GM23248 (cell line): ENCODE measurements at regions not wholly inside any gene's neighbourhood (a gene's known extent, or its start where the extent isn't known, plus 50 kb on each side); places are given as distances from the start of the nearest gene placed in this dataset.

Experiments used
- DNase-seq: peaks from one replicate; pipeline ENCODE4 v3.0.0-alpha.2; 2015
- H2AFZ ChIP-seq: fragments of 200-600 bp; sonication (generic); 2 replicates; pipeline ENCODE4 v1.6.1; 2016; ENCODE audit warnings: antibody characterized with exemption
- H3F3A ChIP-seq: fragments of 200-600 bp; sonication (generic); 2 replicates; pipeline ENCODE4 v1.6.1; 2016; ENCODE audit warnings: mild to moderate bottlenecking, antibody characterized with exemption, mixed run types; ENCODE audit not compliant: insufficient read depth
- H3K27ac ChIP-seq: fragments of 200-600 bp; sonication (generic); 2 replicates; pipeline ENCODE4 v1.5.1; 2016; ENCODE audit warnings: mild to moderate bottlenecking
- H3K27me3 ChIP-seq: fragments of 200-600 bp; sonication (generic); replicated peaks from 2 replicates; pipeline ENCODE4 v1.6.1; 2016; ENCODE audit warnings: mild to moderate bottlenecking; ENCODE audit not compliant: insufficient read depth
- H3K36me3 ChIP-seq: fragments of 200-600 bp; sonication (generic); 2 replicates; pipeline ENCODE4 v1.6.1; 2016; ENCODE audit warnings: low read depth, mild to moderate bottlenecking
- H3K4me1 ChIP-seq: fragments of 200-600 bp; sonication (generic); 2 replicates; pipeline ENCODE4 v1.6.1; 2016; ENCODE audit warnings: mild to moderate bottlenecking; ENCODE audit not compliant: insufficient read depth
- H3K4me2 ChIP-seq: fragments of 200-600 bp; sonication (generic); one replicate; pipeline ENCODE4 v1.6.1; 2016; ENCODE audit warnings: mild to moderate bottlenecking; ENCODE audit not compliant: unreplicated experiment
- H3K4me3 ChIP-seq: fragments of 200-600 bp; sonication (generic); 2 replicates; pipeline ENCODE4 v1.5.1; 2016; ENCODE audit warnings: mild to moderate bottlenecking
- H3K79me2 ChIP-seq: fragments of 200-600 bp; sonication (generic); 2 replicates; pipeline ENCODE4 v1.6.1; 2016; ENCODE audit warnings: mild to moderate bottlenecking; ENCODE audit not compliant: insufficient read depth
- H3K9ac ChIP-seq: fragments of 200-600 bp; sonication (generic); 2 replicates; pipeline ENCODE4 v1.6.1; 2016; ENCODE audit warnings: mild to moderate bottlenecking
- H3K9me2 ChIP-seq: fragments of 200-600 bp; sonication (generic); 2 replicates; pipeline ENCODE4 v1.6.1; 2016; ENCODE audit warnings: mixed run types, mild to moderate bottlenecking, moderate library complexity; ENCODE audit not compliant: insufficient read depth
- H3K9me3 ChIP-seq: fragments of 200-600 bp; sonication (generic); one replicate; pipeline ENCODE4 v1.6.1; 2017; ENCODE audit warnings: low read depth
- H4K20me1 ChIP-seq: fragments of 200-600 bp; sonication (generic); 2 replicates; pipeline ENCODE4 v1.6.0; 2016; ENCODE audit not compliant: insufficient read depth
- EZH2 ChIP-seq: fragments of 200-600 bp; sonication (generic); IDR thresholded peaks from 2 replicates; pipeline ENCODE4 v1.6.1; 2018; ENCODE audit warnings: antibody characterized with exemption, mild to moderate bottlenecking; ENCODE audit not compliant: insufficient read depth, poor library complexity, severe bottlenecking
- EZH2phosphoT487 ChIP-seq: fragments of 200-600 bp; sonication (generic); IDR thresholded peaks from 2 replicates; pipeline ENCODE4 v1.6.1; 2018; ENCODE audit warnings: antibody characterized with exemption, moderate library complexity, mild to moderate bottlenecking, low read depth; ENCODE audit not compliant: insufficient read depth
- WGBS, 2 experiments: methylation state at CpG; one replicate each; pipeline ENCODE4 v1.1.6; 2015 to 2017; ENCODE audit warnings: low lambda C conversion rate in 2 of 2, low coverage in 1 of 2; ENCODE audit errors: missing lambda C conversion rate in 2 of 2; 5-methylcytosine and 5-hydroxymethylcytosine counted together
- in situ Hi-C: fragments of 300-500 bp; cut with MboI; formaldehyde crosslinking; loops from 2 replicates; pipeline ENCODE4 v1.15.0; 2020

DNA sequence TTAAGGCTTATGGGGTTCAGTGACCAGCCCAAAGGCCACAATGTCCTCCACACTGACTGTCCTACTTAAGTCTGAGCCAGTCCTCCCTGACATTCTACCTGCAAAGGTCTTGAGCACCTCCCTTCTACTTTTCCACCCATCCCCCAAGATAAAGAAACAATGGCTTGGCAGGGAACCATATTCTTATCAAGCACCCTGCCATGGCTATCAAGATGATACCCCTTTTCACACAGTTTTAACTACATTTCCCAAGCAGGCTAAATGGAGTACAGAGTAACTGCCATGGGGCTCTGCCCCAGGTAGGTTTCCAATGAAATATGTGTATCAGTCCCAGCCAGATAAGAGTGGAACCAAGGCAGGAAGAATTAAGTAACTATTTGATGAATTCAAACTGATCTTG, 85.9 kb upstream of the MOCS1 start:
- H4K20me1 ChIP-seq: no peaks in the 10 kb centered on the region
- no peak for DNase-seq
- in situ Hi-C loops: no loop called here

DNA sequence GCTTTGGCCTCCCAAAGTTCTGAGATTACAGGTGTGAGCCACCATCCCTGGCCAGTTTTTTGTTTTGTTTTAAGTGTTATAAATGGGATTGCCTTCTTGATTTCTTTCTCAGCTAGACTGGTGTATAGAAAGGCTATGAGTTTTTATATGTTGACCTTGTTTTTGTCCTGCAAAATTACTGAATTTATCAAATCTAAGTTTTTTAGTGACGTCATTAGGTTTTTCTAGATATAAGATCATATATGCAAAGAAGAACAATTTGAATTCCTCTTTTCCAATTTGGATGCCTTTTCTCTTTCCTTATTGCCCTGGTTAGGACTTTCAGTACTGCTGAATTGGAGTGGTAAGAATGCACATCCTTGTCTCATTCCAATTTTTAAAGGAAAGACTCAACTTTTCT, 81.3 kb upstream of the MOCS1 start:
- TF ChIP-seq EZH2: no peak
- TF ChIP-seq EZH2phosphoT487: no peak
- Histone ChIP-seq H3K9ac (no peak overlapping the region), H4K20me1 (no peaks in the 10 kb centered on the region), H3K4me3 (no peak overlapping the region), H3K9me2 (no peaks in the 10 kb centered on the region), H3K4me1 (no peaks in the 10 kb centered on the region), H3K79me2 (no peaks in the 10 kb centered on the region), H3K9me3 (no peaks in the 10 kb centered on the region), H3K27me3 (no peaks in the 10 kb centered on the region), H3K4me2 (no peak overlapping the region), H3K27ac (no peak overlapping the region), H3F3A (no peaks in the 10 kb centered on the region), H3K36me3 (no peaks in the 10 kb centered on the region), H2AFZ (no peak overlapping the region)
- no peak for DNase-seq
- in situ Hi-C loops: no loop called here
- 65 to 66% methylated on average over 1 of the region's 1 CpG for WGBS, 2 experiments

More for the DNA sequence above, 85.9 kb upstream of the MOCS1 start:
- Histone ChIP-seq H3K9me3 (no peaks in the 10 kb centered on the region), H3K27ac (no peak overlapping the region), H3K9me2 (no peaks in the 10 kb centered on the region), H3K4me3 (no peak overlapping the region), H3K79me2 (no peaks in the 10 kb centered on the region), H3K36me3 (no peaks in the 10 kb centered on the region), H3K4me1 (no peaks in the 10 kb centered on the region), H3F3A (no peaks in the 10 kb centered on the region), H3K4me2 (no peak overlapping the region), H3K9ac (no peak overlapping the region), H3K27me3 (no peaks in the 10 kb centered on the region), H2AFZ (no peak overlapping the region)
- TF ChIP-seq EZH2: no peak
- no peak for TF ChIP-seq EZH2phosphoT487

DNA sequence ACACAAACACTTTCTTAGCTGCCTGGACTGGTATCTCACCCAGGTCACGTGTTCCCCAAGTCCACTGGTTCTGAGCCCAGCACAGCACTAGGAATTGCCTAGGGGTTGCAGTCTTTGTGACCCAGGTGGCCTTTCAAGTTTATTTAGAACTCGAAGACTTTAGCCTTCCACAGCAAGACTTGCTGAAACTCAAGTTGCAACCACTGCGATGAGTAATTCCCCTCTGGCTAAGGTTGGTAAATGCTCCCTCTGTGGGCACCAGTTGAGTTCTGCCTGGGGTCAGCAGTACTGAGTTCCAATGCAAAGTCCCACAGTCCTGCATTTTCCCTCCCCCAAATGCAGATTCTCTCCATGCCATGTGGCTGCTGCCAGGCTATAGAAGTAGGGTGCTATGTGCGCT, 77.6 kb upstream of the MOCS1 start:
- H3K9me3 ChIP-seq: no peaks in the 10 kb centered on the region
- DNase-seq: no peak
- H3K79me2 ChIP-seq: no peaks in the 10 kb centered on the region
- no peaks in the 10 kb centered on the region for H3K36me3 ChIP-seq
- no peaks in the 10 kb centered on the region for H3K4me1 ChIP-seq
- no peaks in the 10 kb centered on the region for H3K9me2 ChIP-seq
- H3K27me3 ChIP-seq: no peaks in the 10 kb centered on the region
- no peaks in the 10 kb centered on the region for H3F3A ChIP-seq
- 55% methylated on average over 4 of the region's 4 CpGs for WGBS, 2 experiments
- H3K4me2 ChIP-seq: no peak overlapping the region
- H4K20me1 ChIP-seq: no peaks in the 10 kb centered on the region
- no peak overlapping the region for H3K9ac ChIP-seq
- no peak overlapping the region for H3K4me3 ChIP-seq
- TF ChIP-seq EZH2 (no peak), EZH2phosphoT487 (no peak)
- in situ Hi-C loops: no loop called here
- H2AFZ ChIP-seq: no peak overlapping the region
- no peak overlapping the region for H3K27ac ChIP-seq

DNA sequence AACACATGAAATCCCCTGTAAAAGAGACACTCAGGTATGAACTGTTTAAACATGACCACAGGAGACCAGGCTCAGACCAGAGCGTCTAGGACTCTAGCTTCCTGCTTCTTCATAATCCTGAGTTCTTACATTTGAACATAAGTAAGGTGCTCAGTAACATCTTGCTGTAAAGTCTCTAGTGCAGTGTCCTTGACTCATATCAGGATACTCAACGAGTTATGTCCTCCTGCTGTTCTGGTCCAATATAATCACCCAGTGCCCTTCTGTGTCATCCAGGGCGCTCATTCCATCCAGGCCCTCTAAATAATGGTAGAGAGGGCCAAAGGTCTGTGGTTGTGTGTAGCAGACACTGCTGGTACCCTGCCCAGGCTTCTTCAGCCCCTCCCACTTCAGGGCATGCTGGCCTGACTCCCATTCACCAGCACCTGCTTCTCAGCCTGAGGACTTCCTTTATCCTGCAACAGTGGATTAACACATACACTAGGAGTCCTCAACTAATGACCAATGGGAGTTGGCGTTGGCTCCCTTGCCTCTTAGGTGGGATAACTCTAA, 66.8 kb upstream of the MOCS1 start:
- no peak for DNase-seq
- WGBS, 2 experiments: 27 to 28% methylated on average over 4 of the region's 4 CpGs
- TF ChIP-seq EZH2 (no peak), EZH2phosphoT487 (no peak)
- Histone ChIP-seq H3K79me2 (no peaks in the 10 kb centered on the region), H3K4me3 (no peak overlapping the region), H4K20me1 (no peaks in the 10 kb centered on the region), H3K27me3 (no peaks in the 10 kb centered on the region), H3K9me2 (no peaks in the 10 kb centered on the region), H3K9me3 (no peaks in the 10 kb centered on the region), H3K36me3 (no peaks in the 10 kb centered on the region), H3F3A (no peaks in the 10 kb centered on the region), H3K4me1 (no peaks in the 10 kb centered on the region), H3K27ac (no peak overlapping the region), H3K4me2 (no peak overlapping the region), H3K9ac (no peak overlapping the region), H2AFZ (no peak overlapping the region)
- in situ Hi-C loops: no loop called here

DNA sequence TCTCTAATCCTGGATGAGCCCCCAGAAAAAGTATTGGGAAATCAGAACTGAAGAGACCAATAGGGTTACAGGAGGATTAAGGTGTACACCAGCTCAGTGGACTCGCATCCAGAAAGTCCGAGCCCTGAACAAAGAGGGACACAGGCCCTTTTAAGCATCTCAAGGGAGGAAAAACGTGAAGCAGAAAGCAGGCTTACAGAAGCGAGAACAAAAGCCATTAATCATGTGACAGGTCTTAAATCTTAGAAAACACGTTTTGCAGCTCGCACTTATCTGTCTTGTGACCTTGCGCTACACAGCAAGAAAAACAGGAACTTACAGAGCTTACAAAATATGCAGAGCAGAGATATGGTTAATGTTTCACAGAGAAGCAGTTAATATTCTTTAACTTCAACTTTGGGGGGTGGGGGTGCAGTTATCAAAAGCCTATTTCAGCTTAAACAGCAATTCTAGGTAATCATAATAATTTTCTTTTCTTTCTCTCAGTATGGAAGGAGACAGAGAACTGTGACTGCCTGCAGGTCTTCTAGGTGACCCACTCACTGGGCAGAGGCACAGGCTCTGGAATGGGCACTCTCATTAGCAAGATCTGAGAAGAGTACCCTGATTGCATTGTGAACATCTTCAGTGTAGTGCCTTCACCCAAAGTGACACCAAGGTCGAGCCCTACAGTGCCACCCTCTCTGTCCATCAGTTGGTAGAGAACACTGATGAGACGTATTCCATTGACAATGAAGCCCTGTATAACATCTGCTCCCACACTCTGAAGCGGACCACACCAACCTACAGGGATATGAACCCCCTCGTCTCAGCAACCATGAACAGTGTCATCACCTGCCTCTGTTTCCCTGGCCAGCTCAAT, 65.0 kb upstream of the MOCS1 start:
- in situ Hi-C loops: loop anchor here (25.0 kb wide), 1 partner anchor 838 kb away; no protein-coding TSS in a partner anchor
- WGBS, 2 experiments: 40 to 42% methylated on average over 11 of the region's 11 CpGs
- H3K27ac ChIP-seq: no peak overlapping the region

More for the DNA sequence above, 65.0 kb upstream of the MOCS1 start:
- no peaks in the 10 kb centered on the region for H4K20me1 ChIP-seq
- no peaks in the 10 kb centered on the region for H3K27me3 ChIP-seq
- no peak overlapping the region for H2AFZ ChIP-seq
- TF ChIP-seq EZH2 (no peak), EZH2phosphoT487 (no peak)
- H3K36me3 ChIP-seq: no peaks in the 10 kb centered on the region
- no peak for DNase-seq
- H3K9me2 ChIP-seq: no peaks in the 10 kb centered on the region
- no peak overlapping the region for H3K4me2 ChIP-seq
- H3K79me2 ChIP-seq: no peaks in the 10 kb centered on the region
- no peaks in the 10 kb centered on the region for H3K4me1 ChIP-seq
- H3K4me3 ChIP-seq: no peak overlapping the region
- no peaks in the 10 kb centered on the region for H3F3A ChIP-seq
- no peaks in the 10 kb centered on the region for H3K9me3 ChIP-seq
- no peak overlapping the region for H3K9ac ChIP-seq
